CD4-positive, alpha-beta memory T cell (primary cell): ENCODE measurements at regions not wholly inside any gene's neighbourhood (a gene's known extent, or its start where the extent isn't known, plus 50 kb on each side); places are given as distances from the start of the nearest gene placed in this dataset.

Experiments used
- CTCF ChIA-PET: fragments of 350-600 bp; sonication (Branson Sonifier 250); formaldehyde crosslinking; loops from one replicate; lab custom pipeline; 2021; ENCODE audit warnings: inconsistent platforms; ENCODE audit not compliant: partially characterized antibody; lab: Charles Lee
- POLR2A ChIA-PET: fragments of 350-600 bp; sonication (Branson Sonifier 250); formaldehyde crosslinking; loops from one replicate; lab custom pipeline; 2021; ENCODE audit not compliant: partially characterized antibody; lab: Charles Lee
- DNase-seq, 5 donors: peaks; one replicate each; pipeline versions ENCODE4 v3.0.0 to v3.0.0-alpha.2; 2020 to 2022; ENCODE audit warnings: mixed read lengths in 1 of 5
- H3K27ac ChIP-seq: one replicate; pipeline ENCODE4 v1.7.0; 2013; ENCODE audit warnings: low read depth, low read length
- H3K27me3 ChIP-seq: 2 replicates; pipeline ENCODE4 v1.7.0; 2013; ENCODE audit warnings: mild to moderate bottlenecking, low read length, moderate library complexity; ENCODE audit not compliant: insufficient read depth
- H3K36me3 ChIP-seq: 2 replicates; pipeline ENCODE4 v1.7.0; 2013; ENCODE audit warnings: mild to moderate bottlenecking, low read length, moderate library complexity; ENCODE audit not compliant: insufficient read depth
- H3K4me1 ChIP-seq: 2 replicates; pipeline ENCODE4 v1.7.0; 2013; ENCODE audit warnings: mild to moderate bottlenecking, low read length, moderate library complexity; ENCODE audit not compliant: insufficient read depth
- H3K4me3 ChIP-seq, 2 donors: one replicate each; pipeline ENCODE4 v1.7.0; 2013; ENCODE audit warnings: low read length in 2 of 2, mild to moderate bottlenecking in 1 of 2
- H3K9me3 ChIP-seq, 2 donors: one replicate each; pipeline ENCODE4 v1.7.0; 2013; ENCODE audit warnings: low read length in 2 of 2, control low read depth in 1 of 2; ENCODE audit not compliant: control insufficient read depth in 1 of 2
- H3K27ac Mint-ChIP-seq, 7 donors: one replicate each; pipeline ENCODE4 v1.8.0; 2020 to 2021; ENCODE audit warnings: mixed read lengths in 7 of 7, mild to moderate bottlenecking in 6 of 7, inconsistent platforms in 3 of 7, moderate library complexity in 3 of 7
- H3K27me3 Mint-ChIP-seq, 2 donors: one replicate each; pipeline ENCODE4 v1.8.0; 2020 to 2021; ENCODE audit warnings: mixed read lengths in 2 of 2
- H3K36me3 Mint-ChIP-seq, 2 donors: one replicate each; pipeline ENCODE4 v1.8.0; 2020 to 2021; ENCODE audit warnings: mixed read lengths in 2 of 2, inconsistent platforms in 1 of 2, mild to moderate bottlenecking in 1 of 2
- H3K4me1 Mint-ChIP-seq, 4 donors: one replicate each; pipeline ENCODE4 v1.8.0; 2020 to 2021; ENCODE audit warnings: mixed read lengths in 4 of 4, mild to moderate bottlenecking in 1 of 4
- H3K4me3 Mint-ChIP-seq, 8 donors: one replicate each; pipeline ENCODE4 v1.8.0; 2020 to 2021; ENCODE audit warnings: mixed read lengths in 8 of 8, mild to moderate bottlenecking in 7 of 8, moderate library complexity in 6 of 8, inconsistent platforms in 3 of 8
- H3K9me3 Mint-ChIP-seq, 8 donors: one replicate each; pipeline ENCODE4 v1.8.0; 2020 to 2021; ENCODE audit warnings: mixed read lengths in 8 of 8, mild to moderate bottlenecking in 5 of 8, inconsistent platforms in 3 of 8, moderate library complexity in 1 of 8
- intact Hi-C: fragments of 100-400 bp; cut with micrococcal nuclease; formaldehyde crosslinking; loops from one replicate; pipeline ENCODE4 v1.15.1; 2023

- no peak overlapping the region for H3K27ac ChIP-seq
Observed at GRCh38 chr1:191022856-191023255, 545.2 kb upstream of the BRINP3 start.

GRCh38 chr1:191025896-191026642 is 548.4 kb upstream of the BRINP3 start:
- Histone ChIP-seq H3K27ac (no peak overlapping the region), H3K4me1 (no peaks in the 10 kb centered on the region), H3K27me3 (no peaks in the 10 kb centered on the region), H3K4me3 (no peak overlapping the region), H3K36me3 (no peaks in the 10 kb centered on the region), H3K9me3 (peaks cover 0 to 4% of the 10 kb centered on the region in 2 donors)
- intact Hi-C loops = no loop called here
- ChIA-PET POLR2A (no interaction called here), CTCF (interaction anchor here (0.9 kb wide), 1 partner anchor 11 kb away, joined by 3 read pairs; no protein-coding TSS in a partner anchor)
- Mint-ChIP-seq H3K27me3 (no peaks in the 10 kb centered on the region), H3K27ac (no peak overlapping the region), H3K4me1 (no peaks in the 10 kb centered on the region), H3K4me3 (no peak overlapping the region), H3K36me3 (no peaks in the 10 kb centered on the region), H3K9me3 (peaks cover 0 to 29% (median 16%) of the 10 kb centered on the region in 8 donors)
- no peak for DNase-seq

More at GRCh38 chr1:191022856-191023255, 545.2 kb upstream of the BRINP3 start:
- Mint-ChIP-seq H3K4me1 (no peaks in the 10 kb centered on the region), H3K36me3 (no peaks in the 10 kb centered on the region), H3K9me3 (peaks cover 0 to 15% (median 8%) of the 10 kb centered on the region in 8 donors), H3K4me3 (peak overlapping the region in 1 of 8 donors; percentile 13), H3K27ac (no peak overlapping the region), H3K27me3 (no peaks in the 10 kb centered on the region)
- Histone ChIP-seq H3K9me3 (no peaks in the 10 kb centered on the region), H3K4me3 (no peak overlapping the region), H3K4me1 (no peaks in the 10 kb centered on the region), H3K36me3 (no peaks in the 10 kb centered on the region), H3K27me3 (no peaks in the 10 kb centered on the region)
- DNase-seq = no peak
- ChIA-PET POLR2A (no interaction called here), CTCF (no interaction called here)
- intact Hi-C loops = no loop called here

DNA sequence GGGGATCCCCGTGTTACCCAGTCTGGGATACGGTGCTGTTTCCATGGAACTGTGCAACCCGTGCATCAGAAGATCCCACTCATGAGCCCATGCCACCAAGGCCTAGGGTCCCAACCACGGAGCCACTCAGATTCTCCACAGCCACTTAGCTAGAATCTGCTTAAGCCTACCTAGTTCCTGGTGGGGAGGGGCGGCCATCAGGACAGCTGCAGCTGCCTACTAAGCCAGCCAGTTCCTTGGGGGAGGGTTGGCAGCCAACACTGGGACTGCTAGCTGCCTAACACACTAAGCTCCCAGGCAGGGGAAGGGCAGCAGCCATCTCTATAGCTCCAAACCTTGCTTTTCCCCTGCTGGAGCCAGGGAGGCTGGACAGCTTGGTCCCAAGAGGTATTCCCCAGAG is 549.2 kb upstream of the BRINP3 start:
- peaks cover 0 to 4% of the 10 kb centered on the region in 2 donors for H3K9me3 ChIP-seq
- H3K4me1 ChIP-seq = no peaks in the 10 kb centered on the region
- ChIA-PET CTCF (no interaction called here), POLR2A (no interaction called here)
- Mint-ChIP-seq H3K36me3 (no peaks in the 10 kb centered on the region), H3K9me3 (peaks cover 0 to 35% (median 17%) of the 10 kb centered on the region in 8 donors), H3K27me3 (no peaks in the 10 kb centered on the region), H3K4me3 (no peak overlapping the region), H3K4me1 (no peaks in the 10 kb centered on the region), H3K27ac (no peak overlapping the region)
- no peaks in the 10 kb centered on the region for H3K36me3 ChIP-seq
- H3K27me3 ChIP-seq = no peaks in the 10 kb centered on the region
- DNase-seq = no peak
- intact Hi-C loops = no loop called here
- H3K27ac ChIP-seq = no peak overlapping the region
- no peak overlapping the region for H3K4me3 ChIP-seq

DNA sequence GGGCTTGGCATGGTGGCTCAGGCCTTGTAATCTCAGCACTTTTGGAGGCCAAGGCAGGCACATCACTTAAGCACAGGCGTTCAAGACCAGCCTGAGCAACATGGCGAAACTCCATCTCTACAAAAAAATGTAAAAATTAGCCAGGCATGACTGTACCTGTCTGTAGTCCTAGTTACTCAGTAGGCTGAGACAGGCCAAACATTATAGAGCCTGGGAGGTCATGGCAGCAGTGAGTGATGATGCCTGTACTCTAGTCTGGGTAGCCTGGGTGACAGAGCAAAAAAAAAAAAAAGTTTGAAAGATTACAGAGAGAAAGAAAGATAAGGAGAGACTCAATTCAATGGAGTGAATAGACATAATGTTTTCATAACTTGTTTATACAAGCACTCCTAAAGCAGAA is 556.5 kb upstream of the BRINP3 start:
- Mint-ChIP-seq H3K27ac (no peak overlapping the region), H3K9me3 (peaks cover 0 to 30% (median 14%) of the 10 kb centered on the region in 8 donors), H3K27me3 (no peaks in the 10 kb centered on the region), H3K4me1 (no peaks in the 10 kb centered on the region), H3K4me3 (no peak overlapping the region), H3K36me3 (no peaks in the 10 kb centered on the region)
- Histone ChIP-seq H3K9me3 (no peaks in the 10 kb centered on the region), H3K27me3 (no peaks in the 10 kb centered on the region), H3K4me1 (no peaks in the 10 kb centered on the region), H3K4me3 (no peak overlapping the region), H3K36me3 (no peaks in the 10 kb centered on the region), H3K27ac (no peak overlapping the region)
- DNase-seq = no peak
- CTCF ChIA-PET = no interaction called here
- intact Hi-C loops = no loop called here
- POLR2A ChIA-PET = no interaction called here

GRCh38 chr1:191043066-191043465 is 565.4 kb upstream of the BRINP3 start:
- H3K4me1 ChIP-seq = no peaks in the 10 kb centered on the region
- CTCF ChIA-PET = no interaction called here
- DNase-seq = no peak
- H3K4me3 ChIP-seq = no peak overlapping the region
- no peaks in the 10 kb centered on the region for H3K9me3 ChIP-seq
- Mint-ChIP-seq H3K9me3 (peaks cover 0 to 20% (median 8%) of the 10 kb centered on the region in 8 donors), H3K27me3 (no peaks in the 10 kb centered on the region), H3K4me1 (no peaks in the 10 kb centered on the region), H3K27ac (no peak overlapping the region), H3K4me3 (no peak overlapping the region), H3K36me3 (no peaks in the 10 kb centered on the region)
- POLR2A ChIA-PET = no interaction called here
- intact Hi-C loops = no loop called here
- no peaks in the 10 kb centered on the region for H3K27me3 ChIP-seq
- H3K36me3 ChIP-seq = no peaks in the 10 kb centered on the region
- no peak overlapping the region for H3K27ac ChIP-seq

- Histone ChIP-seq H3K27me3 (no peaks in the 10 kb centered on the region), H3K9me3 (no peaks in the 10 kb centered on the region), H3K4me1 (no peaks in the 10 kb centered on the region), H3K4me3 (no peak overlapping the region), H3K27ac (no peak overlapping the region), H3K36me3 (no peaks in the 10 kb centered on the region)
- ChIA-PET POLR2A (no interaction called here), CTCF (no interaction called here)
- Mint-ChIP-seq H3K4me3 (no peak overlapping the region), H3K36me3 (no peaks in the 10 kb centered on the region), H3K27ac (no peak overlapping the region), H3K9me3 (peaks cover 0 to 30% (median 11%) of the 10 kb centered on the region in 8 donors), H3K4me1 (no peaks in the 10 kb centered on the region), H3K27me3 (no peaks in the 10 kb centered on the region)
- DNase-seq = no peak
- intact Hi-C loops = no loop called here
Observed at GRCh38 chr1:191049781-191050180, 572.1 kb upstream of the BRINP3 start.

GRCh38 chr1:191052888-191053287 is 575.2 kb upstream of the BRINP3 start:
- POLR2A ChIA-PET = no interaction called here
- CTCF ChIA-PET = no interaction called here
- no peaks in the 10 kb centered on the region for H3K36me3 Mint-ChIP-seq
- no peak for DNase-seq
- no peaks in the 10 kb centered on the region for H3K4me1 ChIP-seq
- peaks cover 0 to 16% (median 10%) of the 10 kb centered on the region in 8 donors for H3K9me3 Mint-ChIP-seq
- no peaks in the 10 kb centered on the region for H3K27me3 Mint-ChIP-seq
- H3K4me3 Mint-ChIP-seq = no peak overlapping the region
- intact Hi-C loops = no loop called here
- H3K27me3 ChIP-seq = no peaks in the 10 kb centered on the region
- peaks cover 0 to 3% of the 10 kb centered on the region in 2 donors for H3K9me3 ChIP-seq
- no peak overlapping the region for H3K27ac Mint-ChIP-seq
- H3K4me3 ChIP-seq = no peak overlapping the region
- no peaks in the 10 kb centered on the region for H3K4me1 Mint-ChIP-seq
- H3K36me3 ChIP-seq = no peaks in the 10 kb centered on the region
- H3K27ac ChIP-seq = no peak overlapping the region
